SK-N-SH (cell line): ENCODE measurements at regions not wholly inside any gene's neighbourhood (a gene's known extent, or its start where the extent isn't known, plus 50 kb on each side); places are given as distances from the start of the nearest gene placed in this dataset.

Experiments
- CTCF ChIA-PET: fragments of 300-600, 350-600 bp; formaldehyde crosslinking; extraction: SDS; loops from one replicate; lab custom pipeline; 2021; lab: Yijun Ruan, JAX
- POLR2A ChIA-PET: fragments of 350-600 bp; sonication (Branson Sonifier 250); formaldehyde crosslinking; extraction: SDS; loops from one replicate; lab custom pipeline; 2020; ENCODE audit warnings: antibody characterized with exemption, inconsistent platforms; lab: Yijun Ruan, JAX
- DNase-seq: peaks from one replicate; pipeline ENCODE4 v3.0.0; 2012
- H2AFZ ChIP-seq: fragments of 200-600 bp; sonication (generic); 2 replicates; pipeline ENCODE4 v1.8.1; 2016; ENCODE audit warnings: antibody characterized with exemption, mild to moderate bottlenecking, low read depth
- H3F3A ChIP-seq: fragments of 200-600 bp; sonication (generic); replicated peaks from 2 replicates; pipeline ENCODE3; 2016; ENCODE audit warnings: antibody characterized with exemption, mild to moderate bottlenecking; ENCODE audit not compliant: insufficient read depth
- H3K27ac ChIP-seq, 2 experiments: fragments of 200-500 bp in 1 of 2; fragments of 200-600 bp in 1 of 2; sonication (Bioruptor generic) in 1 of 2; sonication (generic), shearing (Covaris generic) in 1 of 2; 2 replicates each; pipeline versions ENCODE4 v1.5.1 to v1.6.1; 2014 to 2016; ENCODE audit warnings: low read depth in 2 of 2, inconsistent platforms in 1 of 2, low read length in 1 of 2, mild to moderate bottlenecking in 1 of 2, mixed read lengths in 1 of 2
- H3K27me3 ChIP-seq: fragments of 200-600 bp; sonication (generic), shearing (Covaris generic); 2 replicates; pipeline ENCODE4 v1.6.1; 2016; ENCODE audit warnings: mixed run types; ENCODE audit not compliant: insufficient read depth
- H3K36me3 ChIP-seq, 2 experiments: fragments of 200-500 bp in 1 of 2; fragments of 200-600 bp in 1 of 2; sonication (Bioruptor generic) in 1 of 2; sonication (generic) in 1 of 2; replicated peaks in 1 of 2; 2 replicates each; pipeline versions ENCODE3 to v1.5.1; 2014 to 2016; ENCODE audit warnings: low read length in 1 of 2, mild to moderate bottlenecking in 1 of 2; ENCODE audit not compliant: insufficient read depth in 2 of 2, control insufficient read depth in 1 of 2
- H3K4me1 ChIP-seq, 2 experiments: fragments of 200-500 bp in 1 of 2; fragments of 200-600 bp in 1 of 2; sonication (Bioruptor generic) in 1 of 2; sonication (generic), shearing (Covaris generic) in 1 of 2; 2 replicates each; pipeline versions ENCODE4 v1.5.1 to v1.6.1; 2014 to 2016; ENCODE audit warnings: low read depth in 1 of 2, low read length in 1 of 2, mixed run types in 1 of 2; ENCODE audit not compliant: insufficient read depth in 2 of 2, control insufficient read depth in 1 of 2
- H3K4me2 ChIP-seq: fragments of 200-600 bp; sonication (generic), shearing (Covaris generic); 2 replicates; pipeline ENCODE4 v1.6.1; 2017; ENCODE audit warnings: mixed run types
- H3K4me3 ChIP-seq, 2 experiments: fragments of 200-500 bp in 1 of 2; fragments of 200-600 bp in 1 of 2; sonication (Bioruptor generic) in 1 of 2; sonication (generic), shearing (Covaris generic) in 1 of 2; 2 replicates each; pipeline versions ENCODE4 v1.5.1 to v1.8.1; 2014 to 2016; ENCODE audit warnings: low read depth in 2 of 2, inconsistent platforms in 1 of 2, low read length in 1 of 2, mild to moderate bottlenecking in 1 of 2, mixed read lengths in 1 of 2, moderate library complexity in 1 of 2
- H3K79me2 ChIP-seq: fragments of 200-600 bp; sonication (generic); 2 replicates; pipeline ENCODE4 v1.8.1; 2017; ENCODE audit warnings: mild to moderate bottlenecking; ENCODE audit not compliant: insufficient read depth
- H3K9ac ChIP-seq: fragments of 200-600 bp; sonication (generic); 2 replicates; pipeline ENCODE4 v1.6.1; 2017; ENCODE audit warnings: mixed run types
- H3K9me2 ChIP-seq: fragments of 200-600 bp; sonication (generic); 2 replicates; pipeline ENCODE4 v1.6.1; 2017; ENCODE audit warnings: mixed run types
- H3K9me3 ChIP-seq: fragments of 200-600 bp; sonication (generic); 2 replicates; pipeline ENCODE4 v1.6.1; 2017; ENCODE audit warnings: mixed run types, mild to moderate bottlenecking, moderate library complexity
- H4K20me1 ChIP-seq: fragments of 200-600 bp; sonication (generic); 2 replicates; pipeline ENCODE4 v1.6.1; 2017; ENCODE audit warnings: mild to moderate bottlenecking, mixed run types; ENCODE audit not compliant: insufficient read depth
- EP300 ChIP-seq, 2 experiments: IDR thresholded peaks; 2 replicates each; pipeline versions ENCODE4 v1.4.0 to v1.6.1; 2012; ENCODE audit warnings: borderline replicate concordance in 1 of 2, low read depth in 1 of 2, low read length in 1 of 2
- FOSL2 ChIP-seq: IDR thresholded peaks from 2 replicates; pipeline ENCODE4 v1.4.0; 2012; ENCODE audit warnings: low read depth, mild to moderate bottlenecking, moderate library complexity, borderline replicate concordance
- RAD21 ChIP-seq: IDR thresholded peaks from 2 replicates; pipeline ENCODE4 v1.6.1; 2012; ENCODE audit warnings: mild to moderate bottlenecking, low read length
- SMC3 ChIP-seq: IDR thresholded peaks from 2 replicates; pipeline ENCODE4 v1.6.1; 2012; ENCODE audit warnings: low read depth, low read length, improper control_type of control experiment
- TEAD4 ChIP-seq: IDR thresholded peaks from 2 replicates; pipeline ENCODE4 v1.4.0; 2012; ENCODE audit warnings: mild to moderate bottlenecking, borderline replicate concordance; ENCODE audit not compliant: insufficient read depth
- WGBS: methylation state at CpG from one replicate; pipeline ENCODE4 v1.1.6; 2017; ENCODE audit warnings: low lambda C conversion rate; 5-methylcytosine and 5-hydroxymethylcytosine counted together
- TF ChIP-seq, protein P1 (sequence below): IDR thresholded peaks from 2 replicates; pipeline ENCODE4 v1.4.0; 2012; ENCODE audit warnings: low read depth, borderline replicate concordance
- TF ChIP-seq, protein P2 (sequence below): fragments of 200-600 bp; sonication (generic); IDR thresholded peaks from 2 replicates; pipeline ENCODE4 v1.6.1; 2017; ENCODE audit warnings: antibody characterized with exemption, mild to moderate bottlenecking, moderate library complexity

DNA sequence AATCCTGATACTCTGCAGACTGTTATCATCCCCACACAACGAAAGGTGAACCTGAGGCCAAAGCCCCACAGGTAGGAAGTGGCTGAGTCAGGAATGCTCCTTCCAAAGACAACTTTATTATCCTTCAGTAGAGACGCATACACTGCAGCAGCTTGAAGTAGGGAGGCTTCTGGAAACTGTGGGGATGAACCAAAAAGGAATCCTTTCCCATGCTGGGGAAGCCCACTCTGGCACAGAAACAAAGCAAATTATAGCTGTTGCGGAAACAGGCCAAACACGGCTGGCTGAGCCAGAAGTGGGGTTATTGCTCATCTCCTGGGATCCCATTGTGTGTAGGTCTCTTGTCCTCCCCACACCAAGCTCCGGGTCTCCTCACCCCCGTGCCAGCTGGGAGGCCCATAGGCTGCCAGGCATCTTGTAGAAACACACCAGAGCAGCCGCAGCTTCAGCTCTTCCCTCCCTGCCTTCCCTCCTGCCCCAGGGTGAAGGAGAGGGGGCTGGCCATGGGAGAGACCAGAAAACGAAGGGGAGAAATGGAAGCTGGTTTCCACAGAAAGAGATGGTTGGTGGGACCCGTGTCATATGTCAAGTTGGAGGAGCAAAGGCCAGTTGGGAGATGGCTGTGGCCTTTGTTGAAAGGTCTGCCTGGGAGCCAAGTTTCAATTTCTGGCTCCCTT is 176.9 kb upstream of the NABP1 start:
- no peaks in the 10 kb centered on the region for H4K20me1 ChIP-seq
- POLR2A ChIA-PET = interaction anchor here (0.5 to 3.5 kb wide), 4 partner anchors 22 to 256 kb away, joined by 3 to 27 read pairs (median 10); partner anchors contain the start of gene MYO1B

DNA sequence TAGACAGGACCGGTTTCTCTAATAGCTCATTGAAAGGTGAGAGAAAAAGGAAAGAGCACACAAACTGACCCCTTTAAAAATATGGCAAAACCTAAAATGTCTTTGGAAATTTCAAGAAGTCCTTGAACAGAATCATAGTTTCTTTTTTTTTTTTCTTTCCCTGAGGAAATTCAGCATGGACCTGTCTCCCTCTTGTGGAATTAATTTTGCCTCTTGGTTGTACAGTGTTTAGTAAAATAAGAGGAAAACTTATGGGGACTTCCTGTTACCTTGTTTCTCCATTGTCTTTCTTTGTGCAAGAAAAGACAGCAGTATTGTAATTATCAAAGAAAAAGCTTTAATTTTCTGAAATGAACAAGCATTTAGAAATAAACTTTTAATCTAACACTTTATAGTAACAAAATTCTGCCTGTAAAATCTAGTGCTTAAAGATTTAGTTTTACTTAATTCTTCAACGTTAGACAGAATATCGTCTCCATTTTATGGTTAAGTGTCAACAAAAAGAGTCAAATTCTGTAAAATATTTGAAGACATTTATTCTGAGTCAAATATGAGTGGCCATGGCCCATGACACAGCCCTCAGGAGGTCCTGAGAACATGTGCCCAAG is 176.3 kb upstream of the NABP1 start:
- no peak overlapping the region for H3K9ac ChIP-seq
- POLR2A ChIA-PET = interaction anchor here (0.5 to 3.5 kb wide), 3 partner anchors 23 to 255 kb away, joined by 3 to 27 read pairs (median 17); no protein-coding TSS in a partner anchor
- TF ChIP-seq, protein P1, sequence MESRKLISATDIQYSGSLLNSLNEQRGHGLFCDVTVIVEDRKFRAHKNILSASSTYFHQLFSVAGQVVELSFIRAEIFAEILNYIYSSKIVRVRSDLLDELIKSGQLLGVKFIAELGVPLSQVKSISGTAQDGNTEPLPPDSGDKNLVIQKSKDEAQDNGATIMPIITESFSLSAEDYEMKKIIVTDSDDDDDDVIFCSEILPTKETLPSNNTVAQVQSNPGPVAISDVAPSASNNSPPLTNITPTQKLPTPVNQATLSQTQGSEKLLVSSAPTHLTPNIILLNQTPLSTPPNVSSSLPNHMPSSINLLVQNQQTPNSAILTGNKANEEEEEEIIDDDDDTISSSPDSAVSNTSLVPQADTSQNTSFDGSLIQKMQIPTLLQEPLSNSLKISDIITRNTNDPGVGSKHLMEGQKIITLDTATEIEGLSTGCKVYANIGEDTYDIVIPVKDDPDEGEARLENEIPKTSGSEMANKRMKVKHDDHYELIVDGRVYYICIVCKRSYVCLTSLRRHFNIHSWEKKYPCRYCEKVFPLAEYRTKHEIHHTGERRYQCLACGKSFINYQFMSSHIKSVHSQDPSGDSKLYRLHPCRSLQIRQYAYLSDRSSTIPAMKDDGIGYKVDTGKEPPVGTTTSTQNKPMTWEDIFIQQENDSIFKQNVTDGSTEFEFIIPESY = no peak
- TF ChIP-seq TEAD4 (no peak), SMC3 (peak; percentile 79), RAD21 (peak; percentile 92)
- TF ChIP-seq, protein P2, sequence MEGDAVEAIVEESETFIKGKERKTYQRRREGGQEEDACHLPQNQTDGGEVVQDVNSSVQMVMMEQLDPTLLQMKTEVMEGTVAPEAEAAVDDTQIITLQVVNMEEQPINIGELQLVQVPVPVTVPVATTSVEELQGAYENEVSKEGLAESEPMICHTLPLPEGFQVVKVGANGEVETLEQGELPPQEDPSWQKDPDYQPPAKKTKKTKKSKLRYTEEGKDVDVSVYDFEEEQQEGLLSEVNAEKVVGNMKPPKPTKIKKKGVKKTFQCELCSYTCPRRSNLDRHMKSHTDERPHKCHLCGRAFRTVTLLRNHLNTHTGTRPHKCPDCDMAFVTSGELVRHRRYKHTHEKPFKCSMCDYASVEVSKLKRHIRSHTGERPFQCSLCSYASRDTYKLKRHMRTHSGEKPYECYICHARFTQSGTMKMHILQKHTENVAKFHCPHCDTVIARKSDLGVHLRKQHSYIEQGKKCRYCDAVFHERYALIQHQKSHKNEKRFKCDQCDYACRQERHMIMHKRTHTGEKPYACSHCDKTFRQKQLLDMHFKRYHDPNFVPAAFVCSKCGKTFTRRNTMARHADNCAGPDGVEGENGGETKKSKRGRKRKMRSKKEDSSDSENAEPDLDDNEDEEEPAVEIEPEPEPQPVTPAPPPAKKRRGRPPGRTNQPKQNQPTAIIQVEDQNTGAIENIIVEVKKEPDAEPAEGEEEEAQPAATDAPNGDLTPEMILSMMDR = peak; percentile 86
- H3K4me3 ChIP-seq = no peak overlapping the region
- peak; percentile 48 for DNase-seq
- H3F3A ChIP-seq = no peaks in the 10 kb centered on the region
- H3K9me3 ChIP-seq = no peaks in the 10 kb centered on the region
- H2AFZ ChIP-seq = peak overlapping the region; percentile 73; the same call in 1 of the 2 replicates
- H3K9me2 ChIP-seq = no peaks in the 10 kb centered on the region
- H3K4me2 ChIP-seq = no peak overlapping the region
- H3K4me1 ChIP-seq = peaks cover 6 to 32% of the 10 kb centered on the region in 2 experiments; a peak in 2 of 4 replicates
- H3K27me3 ChIP-seq = no peaks in the 10 kb centered on the region
- CTCF ChIA-PET = interaction anchor here (0.5 to 10.4 kb wide), 88 partner anchors 9 to 569 kb away, joined by 3 to 68 read pairs (median 4); partner anchors contain the start of gene MYO1B
- WGBS = 76% methylated on average over 3 of the region's 3 CpGs
- H3K36me3 ChIP-seq = no peaks in the 10 kb centered on the region
- peak overlapping the region in 1 of 2 experiments; percentile 97; a peak in 2 of 4 replicates for H3K27ac ChIP-seq
- no peaks in the 10 kb centered on the region for H4K20me1 ChIP-seq
- H3K79me2 ChIP-seq = no peaks in the 10 kb centered on the region

More for the DNA sequence above, 176.9 kb upstream of the NABP1 start:
- Histone ChIP-seq H3K27me3 (no peaks in the 10 kb centered on the region), H2AFZ (0 out of 2 replicates have a peak overlapping the region, but pooled peaks have one; percentile 73), H3K9me3 (no peaks in the 10 kb centered on the region), H3K9me2 (no peaks in the 10 kb centered on the region), H3K9ac (no peak overlapping the region), H3K36me3 (no peaks in the 10 kb centered on the region), H3K4me2 (peak overlapping the region; percentile 19; the same call in 1 of the 2 replicates), H3K79me2 (no peaks in the 10 kb centered on the region), H3K4me3 (no peak overlapping the region), H3K4me1 (peaks cover 6 to 32% of the 10 kb centered on the region in 2 experiments; a peak in 2 of 4 replicates), H3K27ac (peak overlapping the region in 1 of 2 experiments; percentile 97; a peak in 2 of 4 replicates), H3F3A (no peaks in the 10 kb centered on the region)
- TF ChIP-seq FOSL2 (no peak), EP300 (IDR thresholded peaks at IDR 0.05; ENCODE audit: borderline replicate concordance in 1 of 2, low read depth in 1 of 2, low read length in 1 of 2) (peak in 1 of 2 experiments; percentile 1; a peak in 1 of 4 replicates)
- CTCF ChIA-PET = interaction anchor here (0.5 to 10.4 kb wide), 83 partner anchors 9 to 568 kb away, joined by 3 to 68 read pairs (median 4); partner anchors contain the start of gene MYO1B
- 55% methylated on average over 9 of the region's 9 CpGs for WGBS
- DNase-seq = peak; percentile 40
